Liver (tissue), 7 donors: ENCODE measurements at regions not wholly inside any gene's neighbourhood (a gene's known extent, or its start where the extent isn't known, plus 50 kb on each side); places are given as distances from the start of the nearest gene placed in this dataset.

Source experiments
- DNase-seq: peaks from one replicate; pipeline ENCODE4 v3.0.0-alpha.2; 2017; ENCODE audit warnings: low spot score
- H3K27ac ChIP-seq, 2 donors: one replicate each; pipeline ENCODE4 v1.7.0; 2013; ENCODE audit warnings: inconsistent platforms in 2 of 2, low read length in 2 of 2, control low read depth in 1 of 2, low read depth in 1 of 2, mild to moderate bottlenecking in 1 of 2
- H3K27me3 ChIP-seq, 4 donors: one replicate each; pipeline versions ENCODE4 v1.6.1 to v1.7.0; 2013; ENCODE audit warnings: low read length in 3 of 4, inconsistent platforms in 1 of 4, mild to moderate bottlenecking in 1 of 4, moderate library complexity in 1 of 4; ENCODE audit not compliant: control insufficient read depth in 4 of 4, insufficient read depth in 4 of 4
- H3K36me3 ChIP-seq, 4 donors: one replicate each; pipeline versions ENCODE4 v1.6.1 to v1.7.0; 2013; ENCODE audit warnings: low read length in 3 of 4, mild to moderate bottlenecking in 3 of 4, low read depth in 1 of 4, moderate library complexity in 1 of 4; ENCODE audit not compliant: control insufficient read depth in 4 of 4, insufficient read depth in 3 of 4
- H3K4me1 ChIP-seq, 4 donors: one replicate each; pipeline versions ENCODE4 v1.6.1 to v1.7.0; 2013; ENCODE audit warnings: low read length in 3 of 4, mild to moderate bottlenecking in 3 of 4, moderate library complexity in 1 of 4; ENCODE audit not compliant: control insufficient read depth in 4 of 4, insufficient read depth in 4 of 4
- H3K4me3 ChIP-seq, 3 donors: one replicate each; pipeline versions ENCODE4 v1.6.1 to v1.7.0; 2013; ENCODE audit warnings: low read length in 3 of 3, control low read depth in 1 of 3, low read depth in 1 of 3, mild to moderate bottlenecking in 1 of 3
- H3K9ac ChIP-seq, 2 donors: one replicate each; pipeline ENCODE4 v1.7.0; 2013; ENCODE audit warnings: low read length in 2 of 2, mild to moderate bottlenecking in 2 of 2, moderate library complexity in 2 of 2, control low read depth in 1 of 2, low read depth in 1 of 2
- H3K9me3 ChIP-seq, 4 donors: one replicate each; pipeline versions ENCODE4 v1.6.1 to v1.7.0; 2013; ENCODE audit warnings: low read length in 3 of 4; ENCODE audit not compliant: control insufficient read depth in 4 of 4
- EGR1 ChIP-seq, 2 donors: IDR thresholded peaks; 2 replicates each; pipeline ENCODE4 v1.6.1; 2016 to 2018; ENCODE audit warnings: antibody characterized with exemption in 2 of 2, low read depth in 2 of 2
- FOXA1 ChIP-seq: IDR thresholded peaks from 2 replicates; pipeline ENCODE4 v1.6.1; 2016; ENCODE audit warnings: antibody characterized with exemption
- GABPA ChIP-seq, 2 donors: IDR thresholded peaks in 1 of 2; conservative IDR thresholded peaks in 1 of 2; 2 replicates each; pipeline ENCODE4 v1.6.1; 2016; ENCODE audit warnings: antibody characterized with exemption in 2 of 2, mild to moderate bottlenecking in 1 of 2, moderate library complexity in 1 of 2
- HNF4A ChIP-seq, 2 donors: conservative IDR thresholded peaks; 2 replicates each; pipeline ENCODE4 v1.6.1; 2016; ENCODE audit warnings: antibody characterized with exemption in 2 of 2, mild to moderate bottlenecking in 2 of 2
- JUND ChIP-seq, 2 donors: IDR thresholded peaks; 2 replicates each; pipeline ENCODE4 v1.6.1; 2016; ENCODE audit warnings: antibody characterized with exemption in 2 of 2
- NR2F2 ChIP-seq: IDR thresholded peaks from 2 replicates; pipeline ENCODE4 v1.6.1; 2016; ENCODE audit warnings: antibody characterized with exemption
- RAD21 ChIP-seq, 2 donors: IDR thresholded peaks; 2 replicates each; pipeline ENCODE4 v1.6.1; 2016; ENCODE audit warnings: antibody characterized with exemption in 2 of 2, mild to moderate bottlenecking in 2 of 2
- RXRA ChIP-seq, 2 donors: IDR thresholded peaks; 2 replicates each; pipeline ENCODE4 v1.6.1; 2017 to 2018; ENCODE audit warnings: antibody characterized with exemption in 2 of 2, mild to moderate bottlenecking in 1 of 2
- TAF1 ChIP-seq: conservative IDR thresholded peaks from 2 replicates; pipeline ENCODE4 v1.6.1; 2016; ENCODE audit warnings: antibody characterized with exemption, mild to moderate bottlenecking
- YY1 ChIP-seq: IDR thresholded peaks from 2 replicates; pipeline ENCODE4 v1.6.1; 2016; ENCODE audit warnings: antibody characterized with exemption, mild to moderate bottlenecking
- WGBS: extraction: QIAGEN DNeasy Blood & Tissue Kit; methylation state at CpG from one replicate; pipeline ENCODE4 v1.1.7; 2013; 5-methylcytosine and 5-hydroxymethylcytosine counted together
- TF ChIP-seq, protein P1 (sequence below): IDR thresholded peaks from 2 replicates; pipeline ENCODE4 v1.6.1; 2016; ENCODE audit warnings: antibody characterized with exemption, mild to moderate bottlenecking
- TF ChIP-seq, protein P2 (sequence below): IDR thresholded peaks from 2 replicates; pipeline ENCODE4 v1.6.1; 2016; ENCODE audit warnings: antibody characterized with exemption
- TF ChIP-seq, protein P3 (sequence below): IDR thresholded peaks from 2 replicates; pipeline ENCODE4 v1.6.1; 2016; ENCODE audit warnings: antibody characterized with exemption
- donor health status: healthy.
- donor health status: healthy.
- donor health status: healthy.
- donor health status: healthy.

DNA sequence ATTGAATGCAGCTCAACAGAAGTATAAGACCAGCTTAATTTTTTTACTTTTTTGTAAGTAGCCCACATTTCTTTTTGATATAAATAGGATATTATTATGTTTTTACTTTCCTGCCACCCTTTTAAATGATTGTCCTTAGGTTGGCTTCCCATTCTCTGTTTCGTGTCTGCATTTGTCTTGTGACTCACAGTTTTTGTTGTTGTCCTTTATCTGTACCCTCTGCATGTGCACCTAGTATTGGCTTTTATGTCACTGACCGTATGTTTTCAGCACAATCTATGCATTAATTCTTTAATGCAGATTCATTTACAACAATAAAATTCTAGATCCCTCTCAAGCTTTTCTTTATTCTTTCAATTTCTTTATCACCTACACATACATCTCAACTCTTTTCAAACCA is 474.2 kb upstream of the FANCL start:
- Histone ChIP-seq H3K9ac (no peak overlapping the region), H3K36me3 (no peaks in the 10 kb centered on the region)
- 64% methylated on average over 2 of the region's 2 CpGs for WGBS

DNA sequence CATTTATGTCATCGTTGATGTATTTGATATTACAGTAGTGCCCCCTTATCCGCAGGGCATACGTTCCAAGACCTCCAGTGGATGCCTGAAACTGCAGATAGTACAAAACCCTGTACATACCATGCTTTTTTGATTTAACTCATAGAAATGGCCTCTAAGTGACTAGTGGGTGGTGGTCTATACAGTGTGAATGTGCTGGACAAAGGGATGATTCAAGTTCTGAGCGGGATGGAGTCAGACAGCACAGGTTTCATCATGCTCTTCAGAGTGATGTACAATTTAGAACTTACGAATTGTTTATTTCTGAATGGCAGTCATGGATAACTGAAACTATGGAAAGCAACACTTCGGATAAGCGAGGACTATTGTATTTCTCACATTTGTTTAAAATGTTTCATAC is 473.1 kb upstream of the FANCL start:
- TF ChIP-seq, protein P1, sequence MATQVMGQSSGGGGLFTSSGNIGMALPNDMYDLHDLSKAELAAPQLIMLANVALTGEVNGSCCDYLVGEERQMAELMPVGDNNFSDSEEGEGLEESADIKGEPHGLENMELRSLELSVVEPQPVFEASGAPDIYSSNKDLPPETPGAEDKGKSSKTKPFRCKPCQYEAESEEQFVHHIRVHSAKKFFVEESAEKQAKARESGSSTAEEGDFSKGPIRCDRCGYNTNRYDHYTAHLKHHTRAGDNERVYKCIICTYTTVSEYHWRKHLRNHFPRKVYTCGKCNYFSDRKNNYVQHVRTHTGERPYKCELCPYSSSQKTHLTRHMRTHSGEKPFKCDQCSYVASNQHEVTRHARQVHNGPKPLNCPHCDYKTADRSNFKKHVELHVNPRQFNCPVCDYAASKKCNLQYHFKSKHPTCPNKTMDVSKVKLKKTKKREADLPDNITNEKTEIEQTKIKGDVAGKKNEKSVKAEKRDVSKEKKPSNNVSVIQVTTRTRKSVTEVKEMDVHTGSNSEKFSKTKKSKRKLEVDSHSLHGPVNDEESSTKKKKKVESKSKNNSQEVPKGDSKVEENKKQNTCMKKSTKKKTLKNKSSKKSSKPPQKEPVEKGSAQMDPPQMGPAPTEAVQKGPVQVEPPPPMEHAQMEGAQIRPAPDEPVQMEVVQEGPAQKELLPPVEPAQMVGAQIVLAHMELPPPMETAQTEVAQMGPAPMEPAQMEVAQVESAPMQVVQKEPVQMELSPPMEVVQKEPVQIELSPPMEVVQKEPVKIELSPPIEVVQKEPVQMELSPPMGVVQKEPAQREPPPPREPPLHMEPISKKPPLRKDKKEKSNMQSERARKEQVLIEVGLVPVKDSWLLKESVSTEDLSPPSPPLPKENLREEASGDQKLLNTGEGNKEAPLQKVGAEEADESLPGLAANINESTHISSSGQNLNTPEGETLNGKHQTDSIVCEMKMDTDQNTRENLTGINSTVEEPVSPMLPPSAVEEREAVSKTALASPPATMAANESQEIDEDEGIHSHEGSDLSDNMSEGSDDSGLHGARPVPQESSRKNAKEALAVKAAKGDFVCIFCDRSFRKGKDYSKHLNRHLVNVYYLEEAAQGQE = no peak
- TF ChIP-seq YY1 = no peak
- no peak for TF ChIP-seq FOXA1
- no peak for TF ChIP-seq NR2F2
- TF ChIP-seq JUND (IDR thresholded peaks at IDR 0.05) = no peak
- H3K4me3 ChIP-seq = no peak overlapping the region
- WGBS = 89% methylated on average over 7 of the region's 7 CpGs
- H3K36me3 ChIP-seq = no peaks in the 10 kb centered on the region
- no peak for DNase-seq
- H3K27ac ChIP-seq = no peak overlapping the region
- no peaks in the 10 kb centered on the region for H3K4me1 ChIP-seq
- H3K27me3 ChIP-seq = peaks cover 0 to 3% (median 0%) of the 10 kb centered on the region in 4 donors
- H3K9ac ChIP-seq = no peak overlapping the region
- no peaks in the 10 kb centered on the region for H3K9me3 ChIP-seq

More for the DNA sequence above, 474.2 kb upstream of the FANCL start:
- DNase-seq = no peak
- TF ChIP-seq, protein P1 = no peak
- TF ChIP-seq, protein P2, sequence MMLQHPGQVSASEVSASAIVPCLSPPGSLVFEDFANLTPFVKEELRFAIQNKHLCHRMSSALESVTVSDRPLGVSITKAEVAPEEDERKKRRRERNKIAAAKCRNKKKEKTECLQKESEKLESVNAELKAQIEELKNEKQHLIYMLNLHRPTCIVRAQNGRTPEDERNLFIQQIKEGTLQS = no peak
- TF ChIP-seq TAF1 (no peak), FOXA1 (no peak), EGR1 (IDR thresholded peaks at IDR 0.05; ENCODE audit: low read depth in 2 of 2) (no peak)
- peaks cover 0 to 3% (median 0%) of the 10 kb centered on the region in 4 donors for H3K27me3 ChIP-seq
- H3K27ac ChIP-seq = no peak overlapping the region
- H3K9me3 ChIP-seq = no peaks in the 10 kb centered on the region
- H3K4me3 ChIP-seq = no peak overlapping the region
- no peaks in the 10 kb centered on the region for H3K4me1 ChIP-seq

DNA sequence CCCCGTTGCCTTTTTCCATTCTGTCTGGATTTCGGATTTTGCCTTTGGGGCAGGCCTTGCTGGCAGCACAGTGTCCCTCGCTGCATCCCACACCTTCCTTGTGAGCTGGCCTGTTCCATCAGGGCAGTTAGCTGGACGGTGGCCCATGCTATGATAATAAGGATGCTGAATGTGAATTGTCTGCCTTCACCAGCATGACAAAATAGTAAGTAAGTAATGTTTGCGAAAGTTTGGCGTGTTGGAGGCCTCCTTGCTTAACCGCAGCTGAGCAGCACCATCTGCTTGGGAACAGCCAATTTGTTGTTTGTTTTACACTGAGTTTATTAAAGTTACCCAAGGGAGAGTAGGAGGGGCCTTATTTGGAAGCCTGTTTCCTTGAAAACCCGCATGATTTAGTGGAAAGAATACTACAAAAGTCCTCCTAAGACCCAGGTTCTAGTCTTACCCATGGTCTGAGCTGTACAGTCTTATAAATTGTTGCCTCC is 469.7 kb upstream of the FANCL start:
- Histone ChIP-seq H3K9me3 (no peaks in the 10 kb centered on the region), H3K27ac (no peak overlapping the region), H3K4me1 (no peaks in the 10 kb centered on the region), H3K4me3 (no peak overlapping the region), H3K9ac (no peak overlapping the region), H3K36me3 (no peaks in the 10 kb centered on the region), H3K27me3 (peaks cover 0 to 3% (median 0%) of the 10 kb centered on the region in 4 donors)
- no peak for DNase-seq
- WGBS = 72% methylated on average over 8 of the region's 8 CpGs
- TF ChIP-seq, protein P2 = no peak
- TF ChIP-seq JUND (IDR thresholded peaks at IDR 0.05) = no peak
- TF ChIP-seq, protein P1 = no peak
- no peak for TF ChIP-seq EGR1 (IDR thresholded peaks at IDR 0.05; ENCODE audit: low read depth in 2 of 2)
- no peak for TF ChIP-seq GABPA (IDR thresholded peaks at IDR 0.05 in 1 of 2, conservative IDR thresholded peaks at IDR 0.05 in 1 of 2)
- TF ChIP-seq HNF4A (conservative IDR thresholded peaks at IDR 0.05) = no peak
- TF ChIP-seq RAD21 (IDR thresholded peaks at IDR 0.05) = no peak
- TF ChIP-seq, protein P3, sequence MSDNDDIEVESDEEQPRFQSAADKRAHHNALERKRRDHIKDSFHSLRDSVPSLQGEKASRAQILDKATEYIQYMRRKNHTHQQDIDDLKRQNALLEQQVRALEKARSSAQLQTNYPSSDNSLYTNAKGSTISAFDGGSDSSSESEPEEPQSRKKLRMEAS = no peak
- no peak for TF ChIP-seq RXRA (IDR thresholded peaks at IDR 0.05)
